HG03025 (cell line): ENCODE measurements at regions not wholly inside any gene's neighbourhood (a gene's known extent, or its start where the extent isn't known, plus 50 kb on each side); places are given as distances from the start of the nearest gene placed in this dataset.

Source experiments
- ATAC-seq: cut with Tn5 transposase; IDR thresholded peaks from one replicate; pipeline ENCODE4 v1.9.1; 2021; ENCODE audit warnings: mild to moderate bottlenecking, moderate library complexity; ENCODE audit not compliant: unreplicated experiment, low FRiP score

GRCh38 chr11:86193297-86194095 lies 51.1 kb upstream of the EED start:
- ATAC-seq, result peak; percentile 91

- ATAC-seq, result peak; percentile 6
Observed at GRCh38 chr11:86192519-86193257, 51.9 kb upstream of the EED start.

GRCh38 chr11:86191874-86192273 lies 52.7 kb upstream of the EED start:
- ATAC-seq, result no peak

GRCh38 chr11:86187027-86187426 lies 57.5 kb upstream of the EED start:
- no peak for ATAC-seq

- no peak for ATAC-seq
Observed at GRCh38 chr11:86186386-86186785, 58.2 kb upstream of the EED start.

GRCh38 chr11:86185381-86185750 lies 59.2 kb upstream of the EED start:
- no peak for ATAC-seq

GRCh38 chr11:86184728-86185380 lies 59.7 kb upstream of the EED start:
- ATAC-seq, result no peak

GRCh38 chr11:86183694-86184093 lies 60.9 kb upstream of the EED start:
- ATAC-seq, result no peak

- ATAC-seq, result peak; percentile 82
Observed at GRCh38 chr11:86182976-86183584, 61.5 kb upstream of the EED start.

GRCh38 chr11:86181379-86181778 lies 63.2 kb upstream of the EED start:
- no peak for ATAC-seq

- no peak for ATAC-seq
Observed at GRCh38 chr11:86180851-86181250, 63.7 kb upstream of the EED start.

GRCh38 chr11:86180423-86180822 lies 64.1 kb upstream of the EED start:
- ATAC-seq, result no peak

GRCh38 chr11:86179646-86180064 lies 64.9 kb upstream of the EED start:
- ATAC-seq, result no peak

GRCh38 chr11:86177302-86177701 lies 67.3 kb upstream of the EED start:
- no peak for ATAC-seq

GRCh38 chr11:86176165-86176884 lies 68.2 kb upstream of the EED start:
- no peak for ATAC-seq

GRCh38 chr11:86175626-86176025 lies 68.9 kb upstream of the EED start:
- no peak for ATAC-seq

- no peak for ATAC-seq
Observed at GRCh38 chr11:86175191-86175590, 69.4 kb upstream of the EED start.

- no peak for ATAC-seq
Observed at GRCh38 chr11:86174101-86175046, 70.2 kb upstream of the EED start.

GRCh38 chr11:86172894-86173293 lies 71.7 kb upstream of the EED start:
- no peak for ATAC-seq
